NCI-H226 (cell line): ENCODE measurements at regions not wholly inside any gene's neighbourhood (a gene's known extent, or its start where the extent isn't known, plus 50 kb on each side); places are given as distances from the start of the nearest gene placed in this dataset.

ENCODE experiments used
- DNase-seq: peaks from one replicate; pipeline ENCODE4 v3.0.0-alpha.2; 2015

DNA sequence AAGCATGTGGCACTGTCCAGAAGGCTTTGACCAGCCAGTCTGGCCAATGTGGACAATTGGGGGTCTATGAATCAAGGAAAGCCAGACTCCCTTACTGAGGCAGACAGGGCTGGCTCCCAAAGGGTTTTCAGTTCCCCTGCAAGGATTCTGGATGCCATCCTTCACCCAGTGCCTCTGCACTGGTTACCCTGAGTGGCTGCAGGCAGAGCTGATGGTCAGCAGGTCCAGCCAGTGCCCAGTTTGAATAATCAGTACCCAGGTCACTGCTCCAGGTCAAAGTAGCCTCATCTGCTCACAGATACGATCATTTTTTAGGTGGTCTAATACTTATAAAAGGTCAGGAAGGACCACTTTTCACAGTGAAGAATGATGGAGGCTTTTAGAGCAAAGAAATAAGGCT, 52.2 kb upstream of the MAMLD1 start:
- no peak for DNase-seq

DNA sequence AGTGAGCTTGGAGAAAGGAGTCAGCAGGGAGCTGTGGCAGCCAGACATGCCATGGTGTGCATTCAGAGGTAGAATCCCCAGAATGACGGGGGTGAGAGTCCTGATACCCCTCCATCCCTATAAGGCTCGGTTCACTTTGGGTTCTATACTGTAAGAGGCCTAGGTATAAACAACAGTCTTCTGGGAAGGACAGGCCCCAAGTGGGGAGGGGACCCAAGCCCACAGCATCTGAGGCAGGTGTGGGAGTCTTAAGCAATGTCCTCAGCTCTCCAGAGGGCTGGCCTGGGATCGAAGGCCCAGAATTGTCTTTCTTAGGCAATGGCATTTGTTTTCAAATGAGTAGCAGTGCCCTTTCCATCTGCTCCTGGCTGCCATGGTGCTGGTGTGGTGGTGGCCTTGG, 50.2 kb upstream of the MAMLD1 start:
- no peak for DNase-seq
